Mesothelial cell of epicardium (in vitro differentiated cells): ENCODE measurements at regions not wholly inside any gene's neighbourhood (a gene's known extent, or its start where the extent isn't known, plus 50 kb on each side); places are given as distances from the start of the nearest gene placed in this dataset.
A peak's percentile ranks its signal among the peaks of the same experiment; 100 is the strongest.

Source experiments
- DNase-seq, 2 experiments: peaks; one replicate each; pipeline ENCODE4 v3.0.0; 2021; ENCODE audit warnings: low spot score in 2 of 2; ENCODE audit not compliant: unreplicated experiment in 2 of 2
- H3K27ac Mint-ChIP-seq: 2 replicates; pipeline ENCODE4 v1.8.0; 2021; ENCODE audit warnings: mixed read lengths
- H3K27me3 Mint-ChIP-seq: 2 replicates; pipeline ENCODE4 v1.8.0; 2021; ENCODE audit warnings: low read depth, mixed read lengths
- H3K36me3 Mint-ChIP-seq: 2 replicates; pipeline ENCODE4 v1.8.0; 2021; ENCODE audit warnings: mixed read lengths
- H3K4me1 Mint-ChIP-seq: 2 replicates; pipeline ENCODE4 v1.8.0; 2021; ENCODE audit warnings: mixed read lengths
- H3K4me3 Mint-ChIP-seq: 2 replicates; pipeline ENCODE4 v1.8.0; 2021; ENCODE audit warnings: mild to moderate bottlenecking, moderate library complexity, mixed read lengths
- H3K9me3 Mint-ChIP-seq: 2 replicates; pipeline ENCODE4 v1.8.0; 2021; ENCODE audit warnings: mixed read lengths
- TF ChIP-seq, protein P1 (sequence below): fragments of 200-600 bp; sonication (generic); IDR thresholded peaks from one replicate; pipeline ENCODE4 v1.5.0; 2021; ENCODE audit warnings: antibody characterized with exemption; ENCODE audit not compliant: unreplicated experiment

DNA sequence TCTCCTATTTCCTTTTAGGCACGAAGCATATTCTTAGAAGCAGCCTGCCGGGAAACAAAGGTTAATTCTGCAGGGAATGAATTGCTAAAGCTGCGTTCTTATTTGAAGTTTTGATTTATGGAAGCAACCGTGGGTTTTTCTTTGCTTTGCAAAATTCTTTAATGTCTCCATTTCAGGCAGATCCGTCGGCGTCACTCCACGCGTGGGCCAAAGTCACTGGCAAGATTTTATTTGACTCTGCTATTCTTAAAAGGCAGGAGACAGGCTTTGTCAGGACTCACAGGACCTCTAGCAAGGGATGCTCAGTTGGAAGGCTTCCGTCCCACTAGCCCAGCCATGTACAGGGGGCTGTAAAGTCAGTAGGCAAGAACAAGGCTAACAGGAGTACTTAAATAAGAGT, 387.3 kb upstream of the XYLT1 start:
- no peak overlapping the region for H3K27ac Mint-ChIP-seq
- H3K27me3 Mint-ChIP-seq: no peaks in the 10 kb centered on the region
- H3K36me3 Mint-ChIP-seq: no peaks in the 10 kb centered on the region
- no peak overlapping the region for H3K4me3 Mint-ChIP-seq
- peaks cover 3% of the 10 kb centered on the region for H3K9me3 Mint-ChIP-seq
- DNase-seq: no peak
- H3K4me1 Mint-ChIP-seq: no peaks in the 10 kb centered on the region
- TF ChIP-seq, protein P1, sequence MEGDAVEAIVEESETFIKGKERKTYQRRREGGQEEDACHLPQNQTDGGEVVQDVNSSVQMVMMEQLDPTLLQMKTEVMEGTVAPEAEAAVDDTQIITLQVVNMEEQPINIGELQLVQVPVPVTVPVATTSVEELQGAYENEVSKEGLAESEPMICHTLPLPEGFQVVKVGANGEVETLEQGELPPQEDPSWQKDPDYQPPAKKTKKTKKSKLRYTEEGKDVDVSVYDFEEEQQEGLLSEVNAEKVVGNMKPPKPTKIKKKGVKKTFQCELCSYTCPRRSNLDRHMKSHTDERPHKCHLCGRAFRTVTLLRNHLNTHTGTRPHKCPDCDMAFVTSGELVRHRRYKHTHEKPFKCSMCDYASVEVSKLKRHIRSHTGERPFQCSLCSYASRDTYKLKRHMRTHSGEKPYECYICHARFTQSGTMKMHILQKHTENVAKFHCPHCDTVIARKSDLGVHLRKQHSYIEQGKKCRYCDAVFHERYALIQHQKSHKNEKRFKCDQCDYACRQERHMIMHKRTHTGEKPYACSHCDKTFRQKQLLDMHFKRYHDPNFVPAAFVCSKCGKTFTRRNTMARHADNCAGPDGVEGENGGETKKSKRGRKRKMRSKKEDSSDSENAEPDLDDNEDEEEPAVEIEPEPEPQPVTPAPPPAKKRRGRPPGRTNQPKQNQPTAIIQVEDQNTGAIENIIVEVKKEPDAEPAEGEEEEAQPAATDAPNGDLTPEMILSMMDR: no peak

DNA sequence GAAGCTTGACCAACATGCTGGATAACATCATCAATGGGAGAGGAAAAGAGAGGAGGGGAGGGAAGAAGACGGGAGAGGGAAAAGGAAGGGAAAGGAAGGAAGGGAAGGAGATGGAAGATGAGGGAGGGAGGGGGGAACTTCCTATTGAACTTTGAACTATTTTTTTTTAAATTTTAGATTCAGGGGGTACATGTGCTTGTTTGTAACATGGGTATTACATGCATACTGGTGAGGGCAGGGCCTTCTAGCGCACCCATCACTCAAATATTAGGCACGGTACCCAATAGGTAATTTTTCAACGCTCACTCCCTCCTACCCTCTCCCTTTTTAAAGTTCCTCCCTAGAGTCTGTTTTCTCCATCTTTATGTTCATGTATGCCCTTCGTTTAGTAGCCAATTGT, 383.2 kb upstream of the XYLT1 start:
- Mint-ChIP-seq H3K27ac (no peak overlapping the region), H3K27me3 (peaks cover 6% of the 10 kb centered on the region), H3K9me3 (peaks cover 3% of the 10 kb centered on the region), H3K4me1 (peaks cover 4% of the 10 kb centered on the region), H3K36me3 (no peaks in the 10 kb centered on the region), H3K4me3 (no peak overlapping the region)
- no peak for DNase-seq
- TF ChIP-seq, protein P1: no peak

DNA sequence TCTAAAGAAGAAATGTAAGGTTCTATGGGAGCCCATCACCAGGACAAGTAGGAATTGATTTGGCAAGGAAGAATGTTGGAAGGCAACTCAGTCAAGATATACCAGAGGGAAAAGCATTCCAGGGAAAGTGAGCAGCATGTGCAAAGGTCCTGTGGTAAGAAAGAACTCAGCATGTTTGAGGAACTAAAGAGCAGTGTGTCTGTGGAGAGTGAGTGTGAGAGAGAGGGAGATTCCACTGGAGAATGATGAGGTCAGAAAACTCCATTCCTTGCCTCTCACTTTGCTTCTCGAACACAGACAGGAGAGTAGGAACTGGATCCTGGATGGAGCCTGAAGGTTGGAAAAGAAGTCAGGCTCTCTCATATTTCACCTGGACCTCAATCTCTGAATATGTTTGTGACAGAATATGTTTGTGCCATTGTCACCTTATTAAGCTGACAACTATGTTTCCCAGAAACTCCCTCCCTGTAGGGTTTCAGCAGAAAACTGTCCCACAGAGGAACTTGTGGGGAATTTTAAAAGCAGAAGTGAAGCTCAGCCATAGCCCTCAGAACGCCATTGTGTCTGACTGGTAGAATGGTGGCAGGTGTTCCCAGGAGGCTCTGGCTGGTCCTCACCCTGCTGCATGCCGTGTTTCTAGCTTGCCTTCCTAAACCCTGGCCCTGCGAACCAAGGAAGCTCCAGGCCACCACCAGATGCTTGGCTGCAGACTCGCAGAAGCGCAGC, 382.4 kb upstream of the XYLT1 start:
- Mint-ChIP-seq H3K36me3 (no peaks in the 10 kb centered on the region), H3K4me3 (no peak overlapping the region), H3K27ac (no peak overlapping the region), H3K9me3 (peaks cover 3% of the 10 kb centered on the region), H3K27me3 (peaks cover 8% of the 10 kb centered on the region), H3K4me1 (peaks cover 4% of the 10 kb centered on the region)
- TF ChIP-seq, protein P1: no peak
- DNase-seq: no peak

DNA sequence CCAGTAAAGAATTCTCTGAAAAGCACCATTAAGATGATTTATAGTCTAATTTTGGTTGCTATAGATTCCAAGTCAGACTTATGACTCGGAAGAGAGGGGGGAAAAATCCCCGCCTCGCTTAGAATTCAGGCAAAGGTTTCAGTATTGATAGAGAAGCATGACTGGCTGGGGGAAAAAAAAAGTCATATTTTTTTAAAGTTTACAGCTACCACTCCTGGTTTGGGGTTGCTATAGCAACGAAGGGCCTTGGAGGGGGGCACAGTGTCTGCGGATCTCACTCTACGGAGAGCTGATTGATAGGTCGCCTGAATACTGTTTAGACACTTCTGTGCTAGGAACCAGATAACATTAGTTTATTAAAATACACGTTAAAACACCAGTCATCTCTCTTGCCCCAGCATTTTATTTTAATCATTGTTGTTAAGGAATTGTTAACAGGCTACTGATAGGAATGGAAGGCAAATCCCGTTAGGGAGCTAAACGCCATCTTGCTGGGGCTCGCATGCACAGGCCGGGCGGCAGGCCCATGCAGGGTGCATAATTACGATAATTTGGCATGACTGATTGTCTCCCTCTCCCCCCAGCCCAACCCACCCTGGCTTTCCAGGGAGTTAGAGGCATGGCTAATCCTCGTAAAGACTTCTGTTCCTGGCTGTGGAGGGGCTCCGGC, 380.0 kb upstream of the XYLT1 start:
- Mint-ChIP-seq H3K4me1 (peaks cover 4% of the 10 kb centered on the region), H3K4me3 (peak overlapping the region; percentile 23), H3K36me3 (no peaks in the 10 kb centered on the region), H3K9me3 (no peaks in the 10 kb centered on the region), H3K27ac (no peak overlapping the region), H3K27me3 (peaks cover 15% of the 10 kb centered on the region)
- no peak for DNase-seq
- TF ChIP-seq, protein P1: no peak

DNA sequence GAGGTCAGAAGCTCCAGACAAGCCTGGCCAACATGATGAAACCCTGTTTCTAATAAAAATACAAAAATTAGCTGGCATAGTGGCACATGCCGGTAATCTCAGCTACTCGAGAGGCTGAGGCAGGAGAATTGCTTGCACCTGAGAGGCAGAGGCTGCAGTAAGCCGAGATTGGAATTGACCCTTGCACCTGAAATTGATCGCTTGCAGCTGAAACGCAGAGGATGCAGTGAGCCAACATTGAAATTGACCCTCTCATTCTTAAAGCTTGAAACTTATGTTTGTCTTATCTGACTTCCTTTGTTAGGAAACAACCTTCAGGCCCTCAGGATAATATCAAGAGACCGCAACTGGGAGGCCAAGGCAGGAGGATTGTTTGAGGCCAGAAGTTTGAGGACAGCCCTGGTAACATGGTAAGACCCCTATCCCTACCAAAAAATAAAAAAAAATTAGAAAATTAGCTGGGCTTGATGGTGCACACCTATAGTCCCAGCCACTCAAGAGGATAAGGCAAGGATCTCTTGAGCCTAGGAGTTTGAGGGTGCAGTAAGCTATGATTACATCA, 376.6 kb upstream of the XYLT1 start:
- H3K9me3 Mint-ChIP-seq: no peaks in the 10 kb centered on the region
- no peak for DNase-seq
- no peak overlapping the region for H3K27ac Mint-ChIP-seq
- TF ChIP-seq, protein P1: no peak
- peaks cover 20% of the 10 kb centered on the region for H3K27me3 Mint-ChIP-seq
- peaks cover 4% of the 10 kb centered on the region for H3K4me1 Mint-ChIP-seq
- no peak overlapping the region for H3K4me3 Mint-ChIP-seq
- no peaks in the 10 kb centered on the region for H3K36me3 Mint-ChIP-seq
